Pancreas (tissue), 10 donors: ENCODE measurements at regions not wholly inside any gene's neighbourhood (a gene's known extent, or its start where the extent isn't known, plus 50 kb on each side); places are given as distances from the start of the nearest gene placed in this dataset.

ENCODE experiments used
- ATAC-seq, 4 donors: fragments of 200-7000 bp; cut with Tn5 transposase; one replicate each; pipeline versions ENCODE4 v1.8.0 to v1.9.1; 2020; ENCODE audit warnings: mild to moderate bottlenecking in 4 of 4, moderate library complexity in 4 of 4
- DNase-seq, 6 donors: peaks; one replicate each; pipeline ENCODE4 v3.0.0-alpha.2; 2020
- FAIRE-seq: peaks from 2 replicates; lab custom pipeline; 2012; peaks lifted over from hg19 to GRCh38; lab: Jason Lieb, UNC
- H3K27ac ChIP-seq, 4 donors: fragments of 200-600 bp; sonication (generic); 1 replicate in 3 of 4; 2 replicates in 1 of 4; pipeline versions ENCODE4 v1.5.0 to v1.8.0; 2020
- H3K27me3 ChIP-seq, 4 donors: fragments of 200-600 bp; one replicate each; pipeline ENCODE4 v1.8.0; 2021
- H3K36me3 ChIP-seq, 3 donors: fragments of 200-600 bp; sonication (generic) in 1 of 3; one replicate each; pipeline versions ENCODE4 v1.5.0 to v1.8.0; 2020 to 2021
- H3K4me1 ChIP-seq, 3 donors: fragments of 200-600 bp; one replicate each; pipeline ENCODE4 v1.8.0; 2021
- H3K4me3 ChIP-seq, 4 donors: fragments of 200-600 bp; sonication (generic) in 2 of 4; one replicate each; pipeline versions ENCODE4 v1.5.0 to v1.8.0; 2020 to 2021
- H3K9me3 ChIP-seq, 4 donors: fragments of 200-600 bp; one replicate each; pipeline ENCODE4 v1.8.0; 2021
- CTCF ChIP-seq, 4 donors: fragments of 200-600 bp; sonication (generic) in 3 of 4; IDR thresholded peaks; one replicate each; pipeline versions ENCODE4 v1.5.0 to v1.8.0; 2021; ENCODE audit warnings: antibody characterized with exemption in 4 of 4
- WGBS, 2 donors: extraction: QIAGEN DNeasy Blood & Tissue Kit; methylation state at CpG; one replicate each; pipeline ENCODE4 v1.1.7; 2013; 5-methylcytosine and 5-hydroxymethylcytosine counted together
- intact Hi-C, 3 donors: fragments of 100-400 bp; cut with DNase I; formaldehyde crosslinking; loops; one replicate each; pipeline versions ENCODE4 v1.11.1 to v1.14.2; 2022
- donor health status: healthy with polysubstance abuse.
- donor health status: DM: no; HTN: no; CAD: no; lungs with moderate emphysema.
- donor health status: DM: no; HTN: no; CAD: no.
- donor health status: control.
- donor health status: control.
- donor health status: Bipolar disorder and iron deficiency.
- donor health status: DM: yes; HTN: yes; CAD: no.
- donor health status: DM: no; HTN: no; CAD: no.
- donor health status: DM: no; HTN: no; CAD: no.
- donor health status: DM: yes; HTN: yes; CAD: no.

GRCh38 chr15:45993072-45993471, 358.2 kb downstream of the SQOR start:
- TF ChIP-seq CTCF (IDR thresholded peaks at IDR 0.05) = no peak
- H3K9me3 ChIP-seq = no peaks in the 10 kb centered on the region
- intact Hi-C loops = no loop called here
- peaks cover 0 to 4% (median 0%) of the 10 kb centered on the region in 3 donors for H3K4me1 ChIP-seq
- no peaks in the 10 kb centered on the region for H3K27me3 ChIP-seq
- no peak overlapping the region for H3K27ac ChIP-seq
- DNase-seq (no peak), FAIRE-seq (no peak), ATAC-seq (no peak)
- 84 to 92% methylated on average over 3 of the region's 3 CpGs for WGBS, 2 donors
- no peak overlapping the region for H3K4me3 ChIP-seq
- no peaks in the 10 kb centered on the region for H3K36me3 ChIP-seq

- H3K4me1 ChIP-seq = peaks cover 0 to 4% (median 0%) of the 10 kb centered on the region in 3 donors
- H3K27ac ChIP-seq = no peak overlapping the region
- H3K9me3 ChIP-seq = no peaks in the 10 kb centered on the region
- intact Hi-C loops = no loop called here
- no peak for FAIRE-seq
- no peak for DNase-seq
- ATAC-seq = no peak
- no peaks in the 10 kb centered on the region for H3K36me3 ChIP-seq
- no peak overlapping the region for H3K4me3 ChIP-seq
- no peak for TF ChIP-seq CTCF (IDR thresholded peaks at IDR 0.05)
- no peaks in the 10 kb centered on the region for H3K27me3 ChIP-seq
Measured at GRCh38 chr15:45993508-45993907, 358.7 kb downstream of the SQOR start.

GRCh38 chr15:45995800-45996199, 361.0 kb downstream of the SQOR start:
- Histone ChIP-seq H3K4me3 (no peak overlapping the region), H3K27me3 (no peaks in the 10 kb centered on the region), H3K36me3 (no peaks in the 10 kb centered on the region), H3K4me1 (peaks cover 0 to 4% (median 0%) of the 10 kb centered on the region in 3 donors), H3K27ac (no peak overlapping the region), H3K9me3 (no peaks in the 10 kb centered on the region)
- no peak for FAIRE-seq
- TF ChIP-seq CTCF (IDR thresholded peaks at IDR 0.05) = no peak
- 77 to 80% methylated on average over 4 of the region's 4 CpGs for WGBS, 2 donors
- intact Hi-C loops = no loop called here
- no peak for DNase-seq
- no peak for ATAC-seq

GRCh38 chr15:46014532-46014931, 379.7 kb downstream of the SQOR start:
- H3K36me3 ChIP-seq = no peaks in the 10 kb centered on the region
- ATAC-seq (no peak), FAIRE-seq (no peak), DNase-seq (peak in 1 of 6 donors; percentile 26)
- no peaks in the 10 kb centered on the region for H3K27me3 ChIP-seq
- no peak for TF ChIP-seq CTCF (IDR thresholded peaks at IDR 0.05)
- H3K4me3 ChIP-seq = no peak overlapping the region
- intact Hi-C loops = no loop called here
- H3K9me3 ChIP-seq = no peaks in the 10 kb centered on the region
- WGBS, 2 donors = 92% methylated on average over 3 of the region's 3 CpGs
- H3K4me1 ChIP-seq = no peaks in the 10 kb centered on the region
- H3K27ac ChIP-seq = no peak overlapping the region

GRCh38 chr15:46034755-46035154, 399.9 kb downstream of the SQOR start:
- ATAC-seq = no peak
- no peak for FAIRE-seq
- Histone ChIP-seq H3K4me1 (no peaks in the 10 kb centered on the region), H3K9me3 (no peaks in the 10 kb centered on the region), H3K4me3 (no peak overlapping the region), H3K36me3 (no peaks in the 10 kb centered on the region), H3K27me3 (no peaks in the 10 kb centered on the region), H3K27ac (no peak overlapping the region)
- 89 to 92% methylated on average over 2 of the region's 2 CpGs for WGBS, 2 donors
- no peak for TF ChIP-seq CTCF (IDR thresholded peaks at IDR 0.05)
- intact Hi-C loops = no loop called here
- DNase-seq = no peak
